SK-N-SH (cell line): ENCODE measurements at regions not wholly inside any gene's neighbourhood (a gene's known extent, or its start where the extent isn't known, plus 50 kb on each side); places are given as distances from the start of the nearest gene placed in this dataset.

Source experiments
- CTCF ChIA-PET: fragments of 300-600, 350-600 bp; formaldehyde crosslinking; extraction: SDS; loops from one replicate; lab custom pipeline; 2021; lab: Yijun Ruan, JAX
- POLR2A ChIA-PET: fragments of 350-600 bp; sonication (Branson Sonifier 250); formaldehyde crosslinking; extraction: SDS; loops from one replicate; lab custom pipeline; 2020; ENCODE audit warnings: antibody characterized with exemption, inconsistent platforms; lab: Yijun Ruan, JAX
- DNase-seq: peaks from one replicate; pipeline ENCODE4 v3.0.0; 2012
- H2AFZ ChIP-seq: fragments of 200-600 bp; sonication (generic); 2 replicates; pipeline ENCODE4 v1.8.1; 2016; ENCODE audit warnings: antibody characterized with exemption, mild to moderate bottlenecking, low read depth
- H3F3A ChIP-seq: fragments of 200-600 bp; sonication (generic); replicated peaks from 2 replicates; pipeline ENCODE3; 2016; ENCODE audit warnings: antibody characterized with exemption, mild to moderate bottlenecking; ENCODE audit not compliant: insufficient read depth
- H3K27ac ChIP-seq, 2 experiments: fragments of 200-500 bp in 1 of 2; fragments of 200-600 bp in 1 of 2; sonication (Bioruptor generic) in 1 of 2; sonication (generic), shearing (Covaris generic) in 1 of 2; 2 replicates each; pipeline versions ENCODE4 v1.5.1 to v1.6.1; 2014 to 2016; ENCODE audit warnings: low read depth in 2 of 2, inconsistent platforms in 1 of 2, low read length in 1 of 2, mild to moderate bottlenecking in 1 of 2, mixed read lengths in 1 of 2
- H3K27me3 ChIP-seq: fragments of 200-600 bp; sonication (generic), shearing (Covaris generic); 2 replicates; pipeline ENCODE4 v1.6.1; 2016; ENCODE audit warnings: mixed run types; ENCODE audit not compliant: insufficient read depth
- H3K36me3 ChIP-seq, 2 experiments: fragments of 200-500 bp in 1 of 2; fragments of 200-600 bp in 1 of 2; sonication (Bioruptor generic) in 1 of 2; sonication (generic) in 1 of 2; replicated peaks in 1 of 2; 2 replicates each; pipeline versions ENCODE3 to v1.5.1; 2014 to 2016; ENCODE audit warnings: low read length in 1 of 2, mild to moderate bottlenecking in 1 of 2; ENCODE audit not compliant: insufficient read depth in 2 of 2, control insufficient read depth in 1 of 2
- H3K4me1 ChIP-seq, 2 experiments: fragments of 200-500 bp in 1 of 2; fragments of 200-600 bp in 1 of 2; sonication (Bioruptor generic) in 1 of 2; sonication (generic), shearing (Covaris generic) in 1 of 2; 2 replicates each; pipeline versions ENCODE4 v1.5.1 to v1.6.1; 2014 to 2016; ENCODE audit warnings: low read depth in 1 of 2, low read length in 1 of 2, mixed run types in 1 of 2; ENCODE audit not compliant: insufficient read depth in 2 of 2, control insufficient read depth in 1 of 2
- H3K4me2 ChIP-seq: fragments of 200-600 bp; sonication (generic), shearing (Covaris generic); 2 replicates; pipeline ENCODE4 v1.6.1; 2017; ENCODE audit warnings: mixed run types
- H3K4me3 ChIP-seq, 2 experiments: fragments of 200-500 bp in 1 of 2; fragments of 200-600 bp in 1 of 2; sonication (Bioruptor generic) in 1 of 2; sonication (generic), shearing (Covaris generic) in 1 of 2; 2 replicates each; pipeline versions ENCODE4 v1.5.1 to v1.8.1; 2014 to 2016; ENCODE audit warnings: low read depth in 2 of 2, inconsistent platforms in 1 of 2, low read length in 1 of 2, mild to moderate bottlenecking in 1 of 2, mixed read lengths in 1 of 2, moderate library complexity in 1 of 2
- H3K79me2 ChIP-seq: fragments of 200-600 bp; sonication (generic); 2 replicates; pipeline ENCODE4 v1.8.1; 2017; ENCODE audit warnings: mild to moderate bottlenecking; ENCODE audit not compliant: insufficient read depth
- H3K9ac ChIP-seq: fragments of 200-600 bp; sonication (generic); 2 replicates; pipeline ENCODE4 v1.6.1; 2017; ENCODE audit warnings: mixed run types
- H3K9me2 ChIP-seq: fragments of 200-600 bp; sonication (generic); 2 replicates; pipeline ENCODE4 v1.6.1; 2017; ENCODE audit warnings: mixed run types
- H3K9me3 ChIP-seq: fragments of 200-600 bp; sonication (generic); 2 replicates; pipeline ENCODE4 v1.6.1; 2017; ENCODE audit warnings: mixed run types, mild to moderate bottlenecking, moderate library complexity
- H4K20me1 ChIP-seq: fragments of 200-600 bp; sonication (generic); 2 replicates; pipeline ENCODE4 v1.6.1; 2017; ENCODE audit warnings: mild to moderate bottlenecking, mixed run types; ENCODE audit not compliant: insufficient read depth
- CHD2 ChIP-seq: fragments of 150-350 bp; IDR thresholded peaks from 2 replicates; pipeline ENCODE4 v1.6.1; 2018; ENCODE audit warnings: low read length; ENCODE audit not compliant: partially characterized antibody
- CTCF ChIP-seq: fragments of 200-600 bp; sonication (generic); IDR thresholded peaks from 2 replicates; pipeline ENCODE4 v1.6.1; 2017; ENCODE audit warnings: antibody characterized with exemption, mild to moderate bottlenecking, moderate library complexity
- FOXJ3 ChIP-seq: sonication (generic); formaldehyde crosslinking; IDR thresholded peaks from 2 replicates; pipeline ENCODE4 v1.5.1; 2020; ENCODE audit warnings: mild to moderate bottlenecking, missing genetic modification reagents
- GABPA ChIP-seq: IDR thresholded peaks from 2 replicates; pipeline ENCODE4 v1.4.0; 2012; ENCODE audit warnings: low read depth, mild to moderate bottlenecking
- GATA2 ChIP-seq: sonication (generic); formaldehyde crosslinking; IDR thresholded peaks from 2 replicates; pipeline ENCODE4 v1.5.0; 2020; ENCODE audit warnings: mild to moderate bottlenecking, missing genetic modification reagents
- IRF3 ChIP-seq: fragments of 150-350 bp; IDR thresholded peaks from 2 replicates; pipeline ENCODE4 v1.6.1; 2016; ENCODE audit warnings: mild to moderate bottlenecking, low read depth, low read length
- JUND ChIP-seq: IDR thresholded peaks from 2 replicates; pipeline ENCODE4 v1.4.0; 2012
- MAX ChIP-seq: IDR thresholded peaks from 2 replicates; pipeline ENCODE4 v1.4.0; 2012; ENCODE audit warnings: low read depth
- MEF2A ChIP-seq: IDR thresholded peaks from 2 replicates; pipeline ENCODE4 v1.4.0; 2012; ENCODE audit warnings: low read depth, borderline replicate concordance
- MXI1 ChIP-seq: IDR thresholded peaks from 2 replicates; pipeline ENCODE4 v1.6.1; 2012; ENCODE audit warnings: mild to moderate bottlenecking, low read depth, low read length, improper control_type of control experiment
- NRF1 ChIP-seq: IDR thresholded peaks from 2 replicates; pipeline ENCODE4 v1.6.1; 2012; ENCODE audit warnings: low read depth, mild to moderate bottlenecking, low read length
- PBX3 ChIP-seq: IDR thresholded peaks from 2 replicates; pipeline ENCODE4; 2012
- RAD21 ChIP-seq: IDR thresholded peaks from 2 replicates; pipeline ENCODE4 v1.6.1; 2012; ENCODE audit warnings: mild to moderate bottlenecking, low read length
- REST ChIP-seq: IDR thresholded peaks from 2 replicates; pipeline ENCODE4 v1.6.1; 2012; ENCODE audit warnings: mild to moderate bottlenecking, low read depth, low read length, moderate library complexity
- RFX5 ChIP-seq: IDR thresholded peaks from 2 replicates; pipeline ENCODE4 v1.6.1; 2012; ENCODE audit warnings: mild to moderate bottlenecking, improper control_type of control experiment, low read length
- RXRA ChIP-seq: IDR thresholded peaks from 2 replicates; pipeline ENCODE4 v1.4.0; 2012; ENCODE audit warnings: low read depth, mild to moderate bottlenecking, borderline replicate concordance
- TEAD4 ChIP-seq: IDR thresholded peaks from 2 replicates; pipeline ENCODE4 v1.4.0; 2012; ENCODE audit warnings: mild to moderate bottlenecking, borderline replicate concordance; ENCODE audit not compliant: insufficient read depth
- USF1 ChIP-seq: IDR thresholded peaks from 2 replicates; pipeline ENCODE4 v1.4.0; 2012; ENCODE audit warnings: low read depth, borderline replicate concordance
- WGBS: methylation state at CpG from one replicate; pipeline ENCODE4 v1.1.6; 2017; ENCODE audit warnings: low lambda C conversion rate; 5-methylcytosine and 5-hydroxymethylcytosine counted together

- TF ChIP-seq MAX (no peak), JUND (peak; percentile 7; the same call in 1 of the 2 replicates), RXRA (no peak), CTCF (no peak), RAD21 (no peak), CHD2 (no peak), REST (no peak), GATA2 (CRISPR knock-in tag) (no peak), NRF1 (no peak), IRF3 (no peak)
Observed at GRCh38 chr5:60178101-60178500, 284.6 kb upstream of the PDE4D start (continued).

GRCh38 chr5:60177596-60177995 lies 284.1 kb upstream of the PDE4D start:
- Histone ChIP-seq H3K4me2 (no peak overlapping the region), H3K9me2 (no peaks in the 10 kb centered on the region), H3K4me1 (no peaks in the 10 kb centered on the region; a peak in 2 of 4 replicates), H2AFZ (peak overlapping the region; percentile 42; the same call in 1 of the 2 replicates), H3F3A (peaks cover 6% of the 10 kb centered on the region), H3K9ac (no peak overlapping the region), H4K20me1 (no peaks in the 10 kb centered on the region), H3K79me2 (no peaks in the 10 kb centered on the region), H3K36me3 (no peaks in the 10 kb centered on the region), H3K27me3 (no peaks in the 10 kb centered on the region), H3K9me3 (peaks cover 6% of the 10 kb centered on the region; the same call in 1 of the 2 replicates), H3K4me3 (no peak overlapping the region), H3K27ac (peak overlapping the region in 1 of 2 experiments; percentile 23; a peak in 3 of 4 replicates)
- WGBS = 31% methylated on average over 4 of the region's 4 CpGs
- ChIA-PET POLR2A (no interaction called here), CTCF (interaction anchor here (0.8 kb wide), 1 partner anchor 16 kb away, joined by 3 read pairs; no protein-coding TSS in a partner anchor)
- DNase-seq = no peak
- TF ChIP-seq IRF3 = no peak
- no peak for TF ChIP-seq USF1
- no peak for TF ChIP-seq TEAD4
- TF ChIP-seq NRF1 = no peak
- no peak for TF ChIP-seq MEF2A
- TF ChIP-seq PBX3 = no peak
- no peak for TF ChIP-seq GABPA
- no peak for TF ChIP-seq MXI1
- TF ChIP-seq FOXJ3 (CRISPR knock-in tag) = no peak
- TF ChIP-seq CTCF = no peak
- no peak for TF ChIP-seq RFX5
- no peak for TF ChIP-seq RXRA
- no peak for TF ChIP-seq MAX
